Activated naive CD8-positive, alpha-beta T cell treated with anti-CD3 and anti-CD28 coated beads for 36 hours (primary cell): ENCODE measurements at regions not wholly inside any gene's neighbourhood (a gene's known extent, or its start where the extent isn't known, plus 50 kb on each side); places are given as distances from the start of the nearest gene placed in this dataset.
"Not testable (repeated sequence)": the region's sequence is repeated elsewhere in the genome, so short reads cannot be mapped to it uniquely, and the experiment has no call there.

Experiments used
- DNase-seq: peaks from one replicate; pipeline ENCODE4 v3.0.0; 2021
- H3K27ac Mint-ChIP-seq: one replicate; pipeline ENCODE4 v1.8.0; 2022; ENCODE audit warnings: mild to moderate bottlenecking, moderate library complexity, mixed read lengths
- H3K27me3 Mint-ChIP-seq: one replicate; pipeline ENCODE4 v1.8.0; 2022; ENCODE audit warnings: mild to moderate bottlenecking, mixed read lengths
- H3K36me3 Mint-ChIP-seq: one replicate; pipeline ENCODE4 v1.8.0; 2021; ENCODE audit warnings: mild to moderate bottlenecking, mixed read lengths
- H3K4me1 Mint-ChIP-seq: one replicate; pipeline ENCODE4 v1.8.0; 2021; ENCODE audit warnings: mixed read lengths
- H3K4me3 Mint-ChIP-seq: one replicate; pipeline ENCODE4 v1.8.0; 2022; ENCODE audit warnings: mild to moderate bottlenecking, moderate library complexity, mixed read lengths
- H3K9me3 Mint-ChIP-seq: one replicate; pipeline ENCODE4 v1.8.0; 2022; ENCODE audit warnings: mixed read lengths

DNA sequence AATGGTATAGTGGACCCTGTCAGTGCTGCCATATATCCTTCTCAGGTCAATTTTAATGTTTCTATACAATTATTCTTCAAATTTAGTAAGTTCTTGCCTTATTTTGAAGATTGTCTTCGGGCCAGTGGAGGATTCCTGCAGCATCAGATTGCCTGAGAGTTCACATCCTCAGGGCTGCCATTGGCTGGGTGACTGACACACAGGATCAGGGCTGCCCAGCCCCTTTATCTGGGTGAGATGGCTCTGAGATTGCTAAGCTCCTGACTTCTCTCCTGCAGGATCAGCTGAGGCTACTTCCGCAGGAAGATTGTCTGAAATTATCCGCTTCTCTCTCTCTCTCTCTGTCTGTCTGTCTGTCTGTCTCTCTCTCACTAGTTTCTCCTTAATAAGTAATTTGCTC lies 567.4 kb downstream of the TSN start:
- H3K27ac Mint-ChIP-seq: no peak overlapping the region
- no peak overlapping the region for H3K4me3 Mint-ChIP-seq
- no peaks in the 10 kb centered on the region for H3K9me3 Mint-ChIP-seq
- no peak for DNase-seq
- no peaks in the 10 kb centered on the region for H3K36me3 Mint-ChIP-seq
- no peaks in the 10 kb centered on the region for H3K4me1 Mint-ChIP-seq
- H3K27me3 Mint-ChIP-seq: no peaks in the 10 kb centered on the region

DNA sequence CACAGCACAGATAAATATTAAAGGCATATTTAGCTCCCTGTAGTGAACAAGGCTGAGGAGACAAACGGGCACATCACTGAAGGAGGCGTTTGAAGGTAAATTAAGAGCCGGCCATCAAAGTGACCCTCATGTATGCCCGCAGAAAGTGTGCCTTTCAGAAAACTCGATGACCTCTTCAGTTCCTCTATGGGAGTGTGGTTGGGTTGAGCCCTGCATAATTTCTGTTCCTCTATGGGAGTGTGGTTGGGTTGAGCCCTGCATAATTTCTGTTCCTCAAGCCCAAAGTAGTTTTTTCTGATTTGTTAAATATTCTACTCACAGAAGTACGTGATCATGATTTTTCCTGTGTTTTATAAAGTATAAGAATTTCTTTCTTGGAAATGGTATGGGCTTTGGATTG lies 568.5 kb downstream of the TSN start:
- no peaks in the 10 kb centered on the region for H3K36me3 Mint-ChIP-seq
- no peak for DNase-seq
- H3K4me3 Mint-ChIP-seq: no peak overlapping the region
- H3K27ac Mint-ChIP-seq: no peak overlapping the region
- no peaks in the 10 kb centered on the region for H3K4me1 Mint-ChIP-seq
- H3K27me3 Mint-ChIP-seq: no peaks in the 10 kb centered on the region
- no peaks in the 10 kb centered on the region for H3K9me3 Mint-ChIP-seq

DNA sequence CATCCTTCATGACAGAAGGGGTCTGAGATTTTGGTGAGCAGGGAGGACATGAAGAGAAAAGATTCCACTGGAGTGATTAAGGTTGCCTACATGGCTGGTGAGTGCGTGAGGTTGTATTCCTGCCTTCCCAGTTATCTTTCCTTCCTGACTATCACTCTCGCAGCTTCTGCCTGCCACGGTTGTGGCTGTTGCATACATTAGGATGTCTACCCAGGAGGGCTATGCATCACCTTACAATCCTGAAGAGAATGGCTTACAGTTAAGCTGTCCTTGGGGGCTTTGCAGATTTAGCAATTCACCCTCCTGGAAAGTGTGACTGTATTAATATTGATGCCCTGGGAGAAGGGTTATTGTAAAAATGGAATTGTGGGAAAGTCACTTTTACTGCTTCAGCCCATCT lies 571.0 kb downstream of the TSN start:
- H3K4me3 Mint-ChIP-seq: no peak overlapping the region
- no peaks in the 10 kb centered on the region for H3K27me3 Mint-ChIP-seq
- H3K36me3 Mint-ChIP-seq: no peaks in the 10 kb centered on the region

DNA sequence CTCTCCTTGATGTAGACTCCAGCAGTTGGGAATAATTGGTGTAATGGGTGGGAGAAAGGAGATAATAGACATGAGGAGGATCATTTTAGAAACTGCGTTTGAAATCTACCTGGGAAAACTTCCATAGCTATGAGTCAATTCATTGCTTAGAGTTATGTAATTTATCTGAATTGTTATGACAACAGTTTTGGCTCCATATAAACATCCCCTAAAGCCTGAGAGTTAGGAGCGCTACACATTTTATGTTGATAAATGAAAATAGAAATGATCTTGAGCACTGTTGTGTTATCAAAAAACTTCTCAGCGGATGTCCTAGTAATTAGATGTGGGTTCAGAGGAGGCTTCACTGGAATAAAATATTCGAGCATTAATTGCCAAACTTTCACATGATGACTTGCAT lies 573.4 kb downstream of the TSN start:
- H3K27ac Mint-ChIP-seq: no peak overlapping the region
- H3K36me3 Mint-ChIP-seq: no peaks in the 10 kb centered on the region
- no peak for DNase-seq
- H3K4me1 Mint-ChIP-seq: no peaks in the 10 kb centered on the region
- no peaks in the 10 kb centered on the region for H3K9me3 Mint-ChIP-seq
- peaks cover 2% of the 10 kb centered on the region for H3K27me3 Mint-ChIP-seq
- no peak overlapping the region for H3K4me3 Mint-ChIP-seq

More for the DNA sequence above, 571.0 kb downstream of the TSN start:
- H3K9me3 Mint-ChIP-seq: no peaks in the 10 kb centered on the region
- H3K27ac Mint-ChIP-seq: no peak overlapping the region
- H3K4me1 Mint-ChIP-seq: no peaks in the 10 kb centered on the region
- no peak for DNase-seq

DNA sequence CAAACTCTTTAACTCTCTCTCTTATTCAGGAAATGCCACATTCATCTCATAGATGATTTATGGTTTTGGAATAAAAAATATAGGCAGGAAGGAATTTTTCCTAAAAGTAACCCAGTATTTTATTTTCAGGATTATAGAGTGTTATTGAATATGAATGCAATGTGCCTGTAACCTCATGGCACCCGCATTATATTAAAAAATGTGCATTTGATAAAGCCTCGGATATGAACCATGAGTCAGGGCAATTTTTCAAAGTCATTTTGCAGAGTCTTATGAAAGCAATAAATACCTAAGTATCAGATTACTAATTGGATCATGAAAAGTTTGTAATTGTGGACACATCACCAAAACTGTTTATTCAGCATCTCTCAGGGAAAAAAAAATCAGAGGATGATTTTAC lies 573.8 kb downstream of the TSN start:
- DNase-seq: no peak
- H3K4me3 Mint-ChIP-seq: no peak overlapping the region
- peaks cover 7% of the 10 kb centered on the region for H3K27me3 Mint-ChIP-seq
- no peaks in the 10 kb centered on the region for H3K4me1 Mint-ChIP-seq
- H3K9me3 Mint-ChIP-seq: no peaks in the 10 kb centered on the region
- no peak overlapping the region for H3K27ac Mint-ChIP-seq
- no peaks in the 10 kb centered on the region for H3K36me3 Mint-ChIP-seq

DNA sequence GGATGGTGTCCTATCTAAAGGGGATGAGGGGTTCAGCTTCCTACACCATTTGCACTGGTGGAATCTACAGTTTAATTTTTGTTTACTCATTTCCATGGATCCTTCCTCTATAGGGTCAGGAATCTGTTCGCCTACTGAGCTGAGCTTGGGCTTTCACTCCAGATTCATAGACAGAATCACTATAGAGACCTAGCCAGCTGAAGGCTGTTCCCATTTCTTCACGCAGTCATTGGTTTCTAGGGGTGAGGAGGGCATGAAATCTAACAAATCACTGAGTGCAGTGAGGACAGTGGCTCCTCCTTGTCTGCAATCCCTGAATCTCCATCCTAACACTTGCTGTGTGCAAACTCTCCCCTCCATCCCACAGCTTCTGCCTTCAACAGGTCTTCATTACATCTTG lies 578.5 kb downstream of the TSN start:
- Mint-ChIP-seq H3K36me3 (no peaks in the 10 kb centered on the region), H3K9me3 (no peaks in the 10 kb centered on the region), H3K4me3 (no peak overlapping the region), H3K27me3 (peaks cover 7% of the 10 kb centered on the region), H3K27ac (no peak overlapping the region), H3K4me1 (no peaks in the 10 kb centered on the region)
- no peak for DNase-seq

DNA sequence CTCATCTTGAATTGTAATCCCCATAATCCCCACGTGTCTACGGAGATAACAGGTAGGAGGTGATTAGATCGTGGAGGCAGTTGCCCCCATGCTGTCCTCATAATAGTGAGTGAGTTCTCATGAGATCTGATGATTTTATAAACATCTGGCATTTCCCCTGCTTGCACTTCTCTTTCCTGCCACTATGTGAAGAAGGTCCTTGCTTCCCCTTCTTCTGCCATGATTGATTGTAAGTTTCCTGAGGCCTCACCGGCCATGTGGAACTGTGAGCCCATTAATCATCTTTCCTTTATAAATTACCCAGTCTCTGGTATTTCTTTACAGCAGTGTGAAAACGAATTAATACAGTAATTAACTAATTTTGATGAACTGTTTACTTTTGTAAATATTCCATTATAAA lies 582.5 kb downstream of the TSN start:
- H3K9me3 Mint-ChIP-seq: no peaks in the 10 kb centered on the region
- DNase-seq: no peak
- H3K27me3 Mint-ChIP-seq: peaks cover 7% of the 10 kb centered on the region
- H3K36me3 Mint-ChIP-seq: no peaks in the 10 kb centered on the region
- H3K4me1 Mint-ChIP-seq: no peaks in the 10 kb centered on the region
- H3K27ac Mint-ChIP-seq: no peak overlapping the region
- no peak overlapping the region for H3K4me3 Mint-ChIP-seq

DNA sequence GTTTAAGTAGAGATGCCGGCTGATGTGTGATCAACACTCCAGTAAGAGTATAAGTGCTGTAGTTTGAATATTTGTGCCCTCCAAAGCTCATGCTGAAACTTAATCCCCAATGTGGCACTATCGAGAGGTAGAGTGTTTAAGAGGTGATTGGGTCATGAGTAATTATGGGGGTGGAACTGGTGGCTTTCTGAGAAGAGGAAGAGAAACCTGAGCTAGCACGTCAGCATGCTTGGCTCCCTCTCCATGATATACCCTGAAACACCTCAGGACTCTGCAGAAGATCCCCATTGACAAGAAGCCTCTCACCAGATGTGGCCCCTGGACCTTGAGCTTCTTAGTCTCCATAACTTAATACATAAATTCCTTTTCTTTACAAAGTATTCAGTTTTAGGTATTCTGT lies 584.8 kb downstream of the TSN start:
- Mint-ChIP-seq H3K27me3 (no peaks in the 10 kb centered on the region), H3K4me1 (no peaks in the 10 kb centered on the region), H3K27ac (no peak overlapping the region), H3K4me3 (no peak overlapping the region), H3K36me3 (no peaks in the 10 kb centered on the region), H3K9me3 (peaks cover under 1% of the 10 kb centered on the region)
- DNase-seq: no peak

DNA sequence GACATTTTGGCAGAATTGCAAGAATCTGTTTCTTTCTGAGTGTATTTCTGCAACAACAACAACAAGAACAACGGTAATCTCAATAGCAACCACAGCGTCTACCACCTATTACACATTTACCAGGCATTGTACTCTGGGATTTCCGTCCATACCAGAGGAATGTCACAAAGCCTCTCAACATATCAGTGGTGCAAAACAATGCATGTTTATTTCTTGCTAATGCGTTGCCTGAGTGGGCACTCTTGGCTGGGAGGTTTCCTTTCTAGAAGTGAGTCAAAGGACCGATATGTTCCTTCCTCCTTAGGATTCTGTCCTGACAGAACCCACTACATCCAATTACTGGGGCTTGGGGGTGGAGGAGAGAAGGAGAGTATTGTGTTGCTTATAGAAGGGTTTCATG lies 585.6 kb downstream of the TSN start:
- Mint-ChIP-seq H3K4me3 (no peak overlapping the region), H3K36me3 (no peaks in the 10 kb centered on the region), H3K4me1 (no peaks in the 10 kb centered on the region), H3K27ac (no peak overlapping the region), H3K9me3 (peaks cover 2% of the 10 kb centered on the region), H3K27me3 (no peaks in the 10 kb centered on the region)
- no peak for DNase-seq

DNA sequence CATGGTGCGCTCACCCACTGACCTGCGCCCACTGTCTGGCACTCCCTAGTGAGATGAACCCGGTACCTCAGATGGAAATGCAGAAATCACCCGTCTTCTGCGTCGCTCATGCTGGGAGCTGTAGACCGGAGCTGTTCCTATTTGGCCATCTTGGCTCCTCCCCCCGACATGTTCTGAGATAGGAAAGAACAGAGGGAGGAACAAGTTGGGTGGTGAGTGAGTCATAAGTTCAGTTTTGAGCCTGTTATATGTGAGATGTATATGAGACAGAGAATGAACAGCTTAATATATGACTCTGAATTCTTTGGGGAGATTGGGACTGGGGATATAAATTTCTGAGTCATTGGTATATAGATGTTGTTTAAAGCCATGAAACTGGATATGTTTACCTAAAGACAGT lies 596.7 kb downstream of the TSN start:
- H3K4me3 Mint-ChIP-seq, H3K9me3 Mint-ChIP-seq, H3K27ac Mint-ChIP-seq, H3K4me1 Mint-ChIP-seq, H3K36me3 Mint-ChIP-seq, H3K27me3 Mint-ChIP-seq, DNase-seq: not testable (repeated sequence)

DNA sequence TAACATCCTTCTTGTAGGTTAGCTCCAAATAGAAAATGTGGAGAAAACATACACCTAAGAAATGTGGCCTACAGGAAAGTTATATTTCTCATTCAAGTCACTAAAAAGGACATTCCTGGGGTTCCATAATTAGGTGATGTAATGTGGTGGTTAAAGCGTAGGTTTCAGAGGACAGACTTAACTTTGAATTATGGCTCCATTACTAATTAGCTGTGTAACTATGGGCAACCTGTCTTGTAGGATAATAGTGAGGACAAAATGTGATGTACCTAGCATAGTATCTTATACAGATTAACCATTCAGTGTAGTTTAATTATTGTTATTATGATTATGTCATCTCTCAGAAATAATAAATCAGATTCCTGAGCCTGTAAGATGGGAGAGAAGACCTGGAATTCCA lies 602.5 kb downstream of the TSN start:
- no peak for DNase-seq
- Mint-ChIP-seq H3K27me3 (no peaks in the 10 kb centered on the region), H3K4me1 (no peaks in the 10 kb centered on the region), H3K27ac (no peak overlapping the region), H3K4me3 (no peak overlapping the region), H3K36me3 (no peaks in the 10 kb centered on the region), H3K9me3 (no peaks in the 10 kb centered on the region)

DNA sequence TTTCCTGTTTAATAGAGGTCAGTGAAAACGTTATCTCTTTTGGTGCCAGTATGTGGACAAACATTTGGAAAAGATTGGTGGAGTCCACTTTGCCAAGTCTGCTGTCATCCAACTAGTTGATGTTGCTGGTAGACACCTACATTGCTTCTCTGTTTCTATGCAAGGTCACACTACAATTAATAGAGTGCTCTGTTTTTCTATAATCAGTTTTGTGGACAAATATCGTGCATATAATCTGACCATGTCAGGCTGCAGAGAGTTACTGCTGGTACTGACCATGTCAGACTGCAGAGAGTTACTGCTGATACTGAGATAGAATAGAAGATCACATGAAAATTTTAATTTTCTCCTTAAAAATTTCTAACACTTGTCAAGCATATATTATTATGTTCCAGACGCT lies 603.3 kb downstream of the TSN start:
- H3K27ac Mint-ChIP-seq: no peak overlapping the region
- no peaks in the 10 kb centered on the region for H3K36me3 Mint-ChIP-seq
- DNase-seq: no peak
- H3K9me3 Mint-ChIP-seq: no peaks in the 10 kb centered on the region
- H3K4me3 Mint-ChIP-seq: no peak overlapping the region
- no peaks in the 10 kb centered on the region for H3K4me1 Mint-ChIP-seq
- no peaks in the 10 kb centered on the region for H3K27me3 Mint-ChIP-seq

DNA sequence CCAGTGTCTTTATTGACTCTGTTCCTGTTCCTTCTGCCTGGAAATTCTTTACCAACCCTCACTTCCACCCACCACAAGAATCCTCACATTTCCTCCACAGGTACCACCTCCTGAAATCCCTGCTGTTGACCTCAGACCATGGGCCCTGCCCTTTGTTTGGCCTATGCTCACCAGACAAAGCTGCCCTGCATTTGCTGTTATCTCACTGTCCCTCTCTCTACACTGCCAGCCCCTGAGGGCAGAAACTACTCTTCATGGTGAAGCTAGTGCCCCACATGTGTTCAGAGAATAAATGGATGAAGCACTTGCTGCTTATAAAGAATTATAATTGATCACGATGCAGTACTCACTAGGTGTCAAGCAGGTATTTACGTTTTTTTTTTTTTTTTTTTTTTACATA lies 608.4 kb downstream of the TSN start:
- no peak overlapping the region for H3K27ac Mint-ChIP-seq
- H3K27me3 Mint-ChIP-seq: no peaks in the 10 kb centered on the region
- DNase-seq: no peak
- H3K36me3 Mint-ChIP-seq: no peaks in the 10 kb centered on the region
- no peaks in the 10 kb centered on the region for H3K4me1 Mint-ChIP-seq
- H3K9me3 Mint-ChIP-seq: no peaks in the 10 kb centered on the region
- no peak overlapping the region for H3K4me3 Mint-ChIP-seq

DNA sequence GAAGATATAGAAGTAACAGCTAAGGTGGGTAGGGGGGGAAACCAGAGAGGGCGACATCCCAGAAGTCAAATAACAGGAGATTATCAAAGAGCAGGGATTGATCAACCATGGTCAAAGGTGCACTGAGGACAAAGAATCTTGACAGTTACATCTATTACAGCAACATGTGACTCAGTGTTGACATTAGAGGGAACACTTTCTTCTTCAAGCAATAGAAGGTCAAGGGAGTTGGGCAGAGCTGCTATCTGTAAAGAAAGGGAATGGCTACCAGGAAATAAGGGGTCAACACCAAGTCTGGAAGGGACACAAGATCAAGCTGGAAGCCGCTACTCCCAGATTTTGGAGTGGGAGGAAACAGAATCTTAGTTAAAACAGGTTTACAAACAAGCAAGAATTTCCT lies 611.0 kb downstream of the TSN start:
- no peak overlapping the region for H3K4me3 Mint-ChIP-seq
- H3K4me1 Mint-ChIP-seq: no peaks in the 10 kb centered on the region
- DNase-seq: no peak
- no peak overlapping the region for H3K27ac Mint-ChIP-seq
- no peaks in the 10 kb centered on the region for H3K9me3 Mint-ChIP-seq
- H3K27me3 Mint-ChIP-seq: no peaks in the 10 kb centered on the region
- H3K36me3 Mint-ChIP-seq: no peaks in the 10 kb centered on the region

DNA sequence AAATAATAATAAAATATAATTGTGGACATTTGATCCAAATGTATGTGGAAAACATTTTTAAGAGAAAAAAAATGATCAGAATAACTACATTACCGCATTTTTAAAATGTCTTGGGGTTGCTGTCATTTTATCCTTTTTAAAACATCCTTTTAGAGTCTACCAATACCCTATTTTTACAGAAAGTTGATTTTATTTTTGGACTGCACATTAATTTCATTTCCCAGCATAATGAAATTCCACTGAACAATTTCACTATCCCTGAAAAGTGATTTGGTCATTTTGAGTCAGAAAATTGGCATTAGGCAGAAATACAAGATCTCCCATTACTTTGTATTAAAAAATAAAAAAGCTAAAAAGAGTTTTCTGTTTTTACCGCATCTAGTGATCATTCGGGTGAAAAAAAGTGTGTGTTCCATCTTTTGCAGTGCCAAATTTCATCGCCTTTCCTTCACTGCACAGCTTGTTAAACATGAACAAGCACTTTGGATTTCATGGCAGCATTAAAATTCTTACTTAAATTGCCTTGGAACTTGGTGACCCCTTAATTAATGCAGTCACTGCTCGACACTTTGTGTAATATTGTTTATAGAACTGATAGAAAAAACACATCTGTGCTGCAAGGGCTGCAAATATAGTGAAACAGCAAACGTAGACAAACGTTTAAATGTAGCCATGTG lies 611.7 kb downstream of the TSN start:
- Mint-ChIP-seq H3K27me3 (no peaks in the 10 kb centered on the region), H3K36me3 (no peaks in the 10 kb centered on the region), H3K9me3 (peaks cover under 1% of the 10 kb centered on the region), H3K27ac (no peak overlapping the region), H3K4me3 (no peak overlapping the region), H3K4me1 (no peaks in the 10 kb centered on the region)
- DNase-seq: no peak

DNA sequence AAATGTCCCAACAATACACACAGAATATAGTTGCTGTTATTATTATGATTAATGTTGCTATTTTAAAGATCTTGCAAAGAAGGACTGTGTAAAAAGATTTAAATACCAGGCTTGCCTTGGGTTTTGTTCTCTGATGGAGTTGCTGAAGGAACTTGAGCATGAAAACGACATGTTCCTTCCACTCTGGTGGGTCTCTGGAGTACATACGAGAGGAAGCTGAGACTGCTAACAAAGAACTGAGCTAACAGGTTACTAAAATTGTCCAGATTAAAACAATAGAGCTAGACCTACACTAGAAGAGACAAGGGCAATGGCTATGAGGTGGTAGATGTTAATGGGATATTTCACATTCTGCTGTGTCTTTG lies 612.2 kb downstream of the TSN start:
- Mint-ChIP-seq H3K27me3 (no peaks in the 10 kb centered on the region), H3K36me3 (no peaks in the 10 kb centered on the region), H3K4me1 (no peaks in the 10 kb centered on the region), H3K9me3 (peaks cover 6% of the 10 kb centered on the region), H3K27ac (no peak overlapping the region), H3K4me3 (no peak overlapping the region)
- DNase-seq: no peak
